CD14-positive monocyte (primary cell): ENCODE measurements at regions not wholly inside any gene's neighbourhood (a gene's known extent, or its start where the extent isn't known, plus 50 kb on each side); places are given as distances from the start of the nearest gene placed in this dataset.

Experiments used
- DNase-seq, 3 donors: peaks; one replicate each; pipeline ENCODE4 v3.0.0-alpha.2; 2011 to 2022
- H2AFZ ChIP-seq: 2 replicates; pipeline ENCODE4 v1.6.0; 2012; ENCODE audit warnings: mild to moderate bottlenecking, low read depth, low read length, inconsistent platforms; ENCODE audit not compliant: insufficient read depth, poor library complexity, severe bottlenecking
- H3K27ac ChIP-seq, 2 donors: 1 replicate in 1 of 2; 2 replicates in 1 of 2; pipeline ENCODE4 v1.5.1; 2012 to 2013; ENCODE audit warnings: low read length in 2 of 2, control low read depth in 1 of 2, inconsistent platforms in 1 of 2, low read depth in 1 of 2, mild to moderate bottlenecking in 1 of 2
- H3K27me3 ChIP-seq, 2 donors: one replicate each; pipeline versions ENCODE4 v1.6.0 to v1.6.1; 2011 to 2013; ENCODE audit warnings: low read length in 2 of 2; ENCODE audit not compliant: control insufficient read depth in 2 of 2, insufficient read depth in 2 of 2
- H3K36me3 ChIP-seq, 2 donors: replicated peaks in 1 of 2; 1 replicate in 1 of 2; 2 replicates in 1 of 2; pipeline versions ENCODE4 v1.5.1 to v1.6.1; 2012 to 2013; ENCODE audit warnings: low read length in 2 of 2, control low read depth in 1 of 2, inconsistent platforms in 1 of 2, mild to moderate bottlenecking in 1 of 2; ENCODE audit not compliant: insufficient read depth in 2 of 2, control insufficient read depth in 1 of 2
- H3K4me1 ChIP-seq, 2 donors: 1 replicate in 1 of 2; 2 replicates in 1 of 2; pipeline versions ENCODE4 v1.5.1 to v1.6.1; 2012 to 2013; ENCODE audit warnings: low read length in 2 of 2, control low read depth in 1 of 2, inconsistent platforms in 1 of 2, mild to moderate bottlenecking in 1 of 2, moderate library complexity in 1 of 2; ENCODE audit not compliant: insufficient read depth in 2 of 2, control insufficient read depth in 1 of 2
- H3K4me2 ChIP-seq: replicated peaks from 2 replicates; pipeline ENCODE3; 2012; ENCODE audit warnings: low read length, moderate library complexity, mild to moderate bottlenecking; ENCODE audit not compliant: poor library complexity, severe bottlenecking; ENCODE audit errors: extremely low read depth
- H3K4me3 ChIP-seq, 3 experiments: fragments of 200-600 bp in 1 of 3; sonication (generic) in 1 of 3; replicated peaks in 1 of 3; 1 replicate in 2 of 3; 2 replicates in 1 of 3; pipeline ENCODE4 v1.5.1; 2011 to 2013; ENCODE audit warnings: low read length in 3 of 3, mild to moderate bottlenecking in 3 of 3, control low read depth in 2 of 3, low read depth in 2 of 3, inconsistent platforms in 1 of 3, moderate library complexity in 1 of 3
- H3K79me2 ChIP-seq: 2 replicates; pipeline ENCODE4 v1.6.0; 2012; ENCODE audit warnings: mild to moderate bottlenecking, control low read depth, inconsistent platforms, low read length, moderate library complexity; ENCODE audit not compliant: insufficient read depth
- H3K9ac ChIP-seq: 2 replicates; pipeline ENCODE4 v1.6.0; 2017; ENCODE audit warnings: low read length, mild to moderate bottlenecking; ENCODE audit not compliant: insufficient read depth, poor library complexity, severe bottlenecking
- H3K9me3 ChIP-seq, 2 donors: replicated peaks in 1 of 2; 1 replicate in 1 of 2; 2 replicates in 1 of 2; pipeline versions ENCODE4 v1.5.1 to v1.6.1; 2012 to 2013; ENCODE audit warnings: low read length in 2 of 2, control low read depth in 1 of 2; ENCODE audit not compliant: control insufficient read depth in 1 of 2, insufficient read depth in 1 of 2
- H4K20me1 ChIP-seq: 2 replicates; pipeline ENCODE4 v1.6.0; 2012; ENCODE audit warnings: mild to moderate bottlenecking, low read length, control low read depth, moderate library complexity; ENCODE audit not compliant: insufficient read depth
- H3K27ac Mint-ChIP-seq, 7 donors: one replicate each; pipeline ENCODE4 v1.8.0; 2020; ENCODE audit warnings: mild to moderate bottlenecking in 7 of 7, mixed read lengths in 7 of 7, moderate library complexity in 6 of 7, inconsistent platforms in 2 of 7
- H3K27me3 Mint-ChIP-seq, 3 donors: one replicate each; pipeline ENCODE4 v1.8.0; 2021 to 2022; ENCODE audit warnings: low read depth in 3 of 3, mild to moderate bottlenecking in 3 of 3, mixed read lengths in 3 of 3, moderate library complexity in 3 of 3, inconsistent platforms in 1 of 3
- H3K36me3 Mint-ChIP-seq, 2 donors: one replicate each; pipeline ENCODE4 v1.8.0; 2020; ENCODE audit warnings: mixed read lengths in 2 of 2, inconsistent platforms in 1 of 2, mild to moderate bottlenecking in 1 of 2
- H3K4me1 Mint-ChIP-seq: one replicate; pipeline ENCODE4 v1.8.0; 2020; ENCODE audit warnings: mild to moderate bottlenecking, mixed read lengths
- H3K4me3 Mint-ChIP-seq, 2 donors: one replicate each; pipeline ENCODE4 v1.8.0; 2020; ENCODE audit warnings: mild to moderate bottlenecking in 2 of 2, mixed read lengths in 2 of 2, moderate library complexity in 1 of 2
- H3K9me3 Mint-ChIP-seq, 7 donors: one replicate each; pipeline ENCODE4 v1.8.0; 2020 to 2022; ENCODE audit warnings: mixed read lengths in 7 of 7, mild to moderate bottlenecking in 6 of 7, moderate library complexity in 6 of 7, inconsistent platforms in 2 of 7
- WGBS: methylation state at CpG from one replicate; pipeline ENCODE4 v1.1.5; 2013; ENCODE audit warnings: missing lambda C conversion rate; ENCODE audit not compliant: insufficient coverage; 5-methylcytosine and 5-hydroxymethylcytosine counted together
- intact Hi-C, 2 donors: fragments of 100-400 bp; cut with micrococcal nuclease; formaldehyde crosslinking; loops; one replicate each; pipeline versions ENCODE4 v1.15.0 to v1.15.1; 2023
- TF ChIP-seq, protein P1 (sequence below): fragments of 200-600 bp; IDR thresholded peaks from one replicate; pipeline ENCODE4 v1.8.0; 2022; ENCODE audit warnings: antibody characterized with exemption, mild to moderate bottlenecking

DNA sequence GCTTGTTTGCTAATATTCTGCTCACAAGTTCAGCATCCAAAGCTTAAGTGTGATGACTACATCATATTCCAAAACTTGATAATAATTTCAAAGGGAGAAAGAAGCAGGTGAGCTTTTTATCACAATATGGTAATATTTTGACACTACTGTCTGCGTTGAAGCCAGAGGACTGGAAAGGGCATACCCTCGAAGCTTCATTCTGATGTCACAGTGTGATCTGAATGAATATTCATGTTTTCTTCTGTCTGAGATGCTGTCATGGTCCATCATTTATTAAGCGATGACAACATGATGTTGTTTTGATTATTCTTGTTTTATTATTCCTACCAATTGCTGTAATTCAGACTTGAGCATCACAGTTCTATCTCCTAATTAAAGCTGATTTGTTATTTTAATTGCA lies 625.4 kb downstream of the ZPLD1 start:
- Histone ChIP-seq H3K27ac (no peak overlapping the region), H3K9me3 (no peaks in the 10 kb centered on the region), H3K4me2 (no peak overlapping the region), H3K4me3 (no peak overlapping the region), H3K4me1 (no peaks in the 10 kb centered on the region), H3K27me3 (no peaks in the 10 kb centered on the region), H3K9ac (no peak overlapping the region), H3K36me3 (no peaks in the 10 kb centered on the region), H4K20me1 (no peaks in the 10 kb centered on the region), H2AFZ (no peak overlapping the region), H3K79me2 (no peaks in the 10 kb centered on the region)
- TF ChIP-seq, protein P1, sequence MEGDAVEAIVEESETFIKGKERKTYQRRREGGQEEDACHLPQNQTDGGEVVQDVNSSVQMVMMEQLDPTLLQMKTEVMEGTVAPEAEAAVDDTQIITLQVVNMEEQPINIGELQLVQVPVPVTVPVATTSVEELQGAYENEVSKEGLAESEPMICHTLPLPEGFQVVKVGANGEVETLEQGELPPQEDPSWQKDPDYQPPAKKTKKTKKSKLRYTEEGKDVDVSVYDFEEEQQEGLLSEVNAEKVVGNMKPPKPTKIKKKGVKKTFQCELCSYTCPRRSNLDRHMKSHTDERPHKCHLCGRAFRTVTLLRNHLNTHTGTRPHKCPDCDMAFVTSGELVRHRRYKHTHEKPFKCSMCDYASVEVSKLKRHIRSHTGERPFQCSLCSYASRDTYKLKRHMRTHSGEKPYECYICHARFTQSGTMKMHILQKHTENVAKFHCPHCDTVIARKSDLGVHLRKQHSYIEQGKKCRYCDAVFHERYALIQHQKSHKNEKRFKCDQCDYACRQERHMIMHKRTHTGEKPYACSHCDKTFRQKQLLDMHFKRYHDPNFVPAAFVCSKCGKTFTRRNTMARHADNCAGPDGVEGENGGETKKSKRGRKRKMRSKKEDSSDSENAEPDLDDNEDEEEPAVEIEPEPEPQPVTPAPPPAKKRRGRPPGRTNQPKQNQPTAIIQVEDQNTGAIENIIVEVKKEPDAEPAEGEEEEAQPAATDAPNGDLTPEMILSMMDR = no peak
- Mint-ChIP-seq H3K36me3 (no peaks in the 10 kb centered on the region), H3K4me3 (no peak overlapping the region), H3K27ac (no peak overlapping the region), H3K9me3 (peaks cover 0 to 4% (median 0%) of the 10 kb centered on the region in 7 donors), H3K4me1 (no peaks in the 10 kb centered on the region), H3K27me3 (peaks cover 0 to 3% (median 0%) of the 10 kb centered on the region in 3 donors)
- intact Hi-C loops = no loop called here
- no peak for DNase-seq
- no CpG with 5 or more reads among the region's 3 CpGs for WGBS

DNA sequence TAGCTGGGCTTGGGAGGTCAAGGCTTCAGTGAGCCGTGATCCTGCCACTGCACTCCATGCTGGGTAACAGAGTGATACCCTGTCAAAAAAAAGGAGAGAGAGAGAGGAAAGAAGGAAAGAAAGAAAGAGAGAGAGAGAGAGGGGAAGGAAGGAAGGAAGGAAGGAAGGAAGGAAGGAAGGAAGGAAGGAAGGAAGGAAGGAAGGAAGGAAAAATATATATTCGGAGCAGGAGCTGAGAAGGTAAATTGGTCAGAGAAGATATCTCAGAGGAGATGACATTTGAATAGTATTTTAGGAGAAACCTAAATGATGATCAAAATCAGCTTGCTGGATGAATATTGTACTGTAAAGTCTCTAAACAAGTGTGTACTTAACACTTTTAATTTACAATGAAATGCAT lies 633.1 kb downstream of the ZPLD1 start:
- H3K4me1 Mint-ChIP-seq = no peaks in the 10 kb centered on the region
- intact Hi-C loops = no loop called here

More for the DNA sequence above, 633.1 kb downstream of the ZPLD1 start:
- no peak for DNase-seq
- no peaks in the 10 kb centered on the region for H3K27me3 ChIP-seq
- H3K79me2 ChIP-seq = no peaks in the 10 kb centered on the region
- TF ChIP-seq, protein P1 = no peak
- Mint-ChIP-seq H3K27me3 (peaks cover 0 to 3% (median 0%) of the 10 kb centered on the region in 3 donors), H3K27ac (no peak overlapping the region), H3K9me3 (peaks cover 0 to 4% (median 2%) of the 10 kb centered on the region in 7 donors), H3K4me3 (no peak overlapping the region), H3K36me3 (no peaks in the 10 kb centered on the region)
- no peaks in the 10 kb centered on the region for H4K20me1 ChIP-seq
- 89% methylated on average over 1 of the region's 2 CpGs for WGBS
- H3K4me2 ChIP-seq = no peak overlapping the region
- no peak overlapping the region for H3K27ac ChIP-seq
- no peaks in the 10 kb centered on the region for H3K9me3 ChIP-seq
- no peak overlapping the region for H3K4me3 ChIP-seq
- no peaks in the 10 kb centered on the region for H3K36me3 ChIP-seq
- H3K9ac ChIP-seq = no peak overlapping the region
- no peak overlapping the region for H2AFZ ChIP-seq
- no peaks in the 10 kb centered on the region for H3K4me1 ChIP-seq
